ENCODE measurements at regions not wholly inside any gene's neighbourhood (a gene's known extent, or its start where the extent isn't known, plus 50 kb on each side); places are given as distances from the start of the nearest gene placed in this dataset.

DNA sequence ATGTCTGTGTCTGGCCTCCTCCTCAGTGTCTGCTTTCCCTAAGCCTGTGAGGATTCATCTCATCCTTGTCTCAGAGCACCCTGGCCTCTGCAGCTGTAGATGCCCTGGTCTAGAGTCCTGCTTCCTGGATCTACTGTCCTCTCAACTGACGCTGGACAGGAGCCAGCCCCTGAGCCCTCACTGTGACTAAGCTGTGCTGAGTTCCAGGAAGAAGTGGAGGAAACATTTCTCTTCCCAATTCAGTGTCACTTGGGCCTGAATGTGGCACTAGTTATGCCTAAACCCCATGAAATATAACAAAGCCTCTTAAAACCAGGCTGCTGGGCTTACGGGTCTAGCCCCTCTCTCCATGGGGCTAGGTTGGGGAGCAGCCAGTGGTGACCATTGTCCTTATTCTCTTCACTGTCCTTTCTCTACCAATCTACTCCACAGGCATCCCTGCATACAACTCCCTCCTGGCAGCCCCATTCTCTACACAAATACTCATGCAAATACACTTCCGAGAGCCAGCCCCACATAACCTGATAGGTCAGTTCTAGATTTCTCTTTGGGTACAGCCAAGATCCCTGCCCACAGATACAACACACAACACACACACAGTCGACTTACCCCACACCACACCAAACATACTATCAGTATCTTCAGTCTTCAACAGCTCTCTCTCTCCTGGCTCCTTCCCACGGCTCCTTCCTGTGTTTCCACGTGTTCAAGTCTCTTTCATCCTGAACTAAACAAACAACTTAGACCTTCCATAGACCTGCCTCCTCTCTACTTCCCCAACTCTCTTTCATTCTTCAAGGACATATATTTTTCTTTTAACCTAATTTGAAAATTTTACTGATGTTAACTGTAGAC, 220.8 kb downstream of the SNX18 start:
- Histone ChIP-seq H3K9me3 (ENCODE audit: control insufficient read depth in 1 of 2, low read length in 2 of 2) (no peaks in the 10 kb centered on the region), H3K4me1 (ENCODE audit: control insufficient read depth in 1 of 2, insufficient read depth in 2 of 2, low read length in 2 of 2) (no peaks in the 10 kb centered on the region), H3K27me3 (ENCODE audit: low read depth, low read length) (no peaks in the 10 kb centered on the region), H3K4me3 (ENCODE audit: low read depth in 1 of 2, low read length in 2 of 2) (no peak overlapping the region), H3K27ac (ENCODE audit: low read length) (no peak overlapping the region), H3K36me3 (ENCODE audit: control insufficient read depth in 1 of 2, insufficient read depth in 2 of 2, low read length in 2 of 2) (no peaks in the 10 kb centered on the region)

DNA sequence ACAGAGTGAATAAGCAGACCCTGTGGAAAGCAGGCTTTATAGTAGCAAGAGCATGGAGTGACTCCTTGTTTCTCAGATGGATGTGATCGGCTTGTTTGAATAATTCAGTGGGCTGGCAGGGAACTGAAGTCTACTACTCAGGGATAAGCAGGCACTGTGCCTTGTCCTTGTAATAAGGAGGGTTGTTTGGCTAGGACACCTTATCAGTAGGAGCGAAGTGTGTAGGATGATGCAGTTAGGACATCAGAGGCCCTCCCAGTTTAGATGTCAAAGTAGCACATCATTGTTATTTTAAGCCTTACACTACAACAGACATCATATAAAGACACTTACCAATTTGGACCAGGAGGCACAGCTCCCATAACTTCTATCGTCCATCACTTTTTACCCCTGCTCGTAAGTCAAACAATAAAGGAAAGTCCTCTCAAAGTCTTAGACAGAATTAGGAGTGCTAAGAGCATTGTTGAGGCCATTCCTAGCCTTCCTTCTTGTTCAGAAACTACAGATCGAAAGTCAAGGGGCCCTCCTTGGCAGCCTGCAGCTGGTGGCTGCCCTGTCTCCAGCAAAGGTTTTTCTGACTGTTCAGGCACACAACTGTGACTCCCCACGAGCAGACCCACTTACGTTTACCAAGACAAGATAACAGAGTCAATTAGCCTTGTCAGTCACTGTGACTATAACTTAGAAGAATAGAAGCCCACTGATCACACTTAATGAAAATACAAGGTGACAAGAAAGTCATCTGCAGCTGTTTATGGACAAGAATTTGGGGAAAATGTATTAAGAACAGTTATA, 218.6 kb downstream of the SNX18 start:
- no peaks in the 10 kb centered on the region for H3K9me3 ChIP-seq (ENCODE audit: control insufficient read depth in 1 of 2, low read length in 2 of 2)
- H3K27ac ChIP-seq (ENCODE audit: low read length) = no peak overlapping the region

DNA sequence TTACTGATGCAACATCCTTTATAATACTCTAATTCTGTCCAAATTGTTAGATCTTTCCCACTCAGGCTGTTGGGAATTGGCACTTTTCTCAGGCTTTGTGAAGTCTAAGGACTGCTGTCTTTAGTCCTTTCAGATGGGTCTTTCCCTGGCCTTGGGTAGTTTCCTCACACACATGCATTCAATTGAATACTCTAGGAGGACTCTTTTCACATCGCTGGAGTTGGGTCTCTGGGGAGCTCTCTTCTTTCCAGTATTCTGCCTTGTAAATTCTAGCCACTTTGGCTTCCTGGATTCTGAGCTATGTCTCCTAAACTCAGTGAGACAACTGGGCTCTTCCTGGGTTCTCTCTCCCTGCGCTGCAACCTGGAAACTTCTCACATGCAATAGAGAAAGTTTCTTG, 215.5 kb downstream of the SNX18 start:
- no peaks in the 10 kb centered on the region for H3K4me1 ChIP-seq (ENCODE audit: control insufficient read depth in 1 of 2, insufficient read depth in 2 of 2, low read length in 2 of 2)
- no peaks in the 10 kb centered on the region for H3K27me3 ChIP-seq (ENCODE audit: low read depth, low read length)
- no peak overlapping the region for H3K27ac ChIP-seq (ENCODE audit: low read length)
- H3K9me3 ChIP-seq (ENCODE audit: control insufficient read depth in 1 of 2, low read length in 2 of 2) = no peaks in the 10 kb centered on the region
- no peak overlapping the region for H3K4me3 ChIP-seq (ENCODE audit: low read depth in 1 of 2, low read length in 2 of 2)
- no peaks in the 10 kb centered on the region for H3K36me3 ChIP-seq (ENCODE audit: control insufficient read depth in 1 of 2, insufficient read depth in 2 of 2, low read length in 2 of 2)

More for the DNA sequence above, 218.6 kb downstream of the SNX18 start:
- Histone ChIP-seq H3K36me3 (ENCODE audit: control insufficient read depth in 1 of 2, insufficient read depth in 2 of 2, low read length in 2 of 2) (no peaks in the 10 kb centered on the region), H3K27me3 (ENCODE audit: low read depth, low read length) (no peaks in the 10 kb centered on the region), H3K4me1 (ENCODE audit: control insufficient read depth in 1 of 2, insufficient read depth in 2 of 2, low read length in 2 of 2) (no peaks in the 10 kb centered on the region), H3K4me3 (ENCODE audit: low read depth in 1 of 2, low read length in 2 of 2) (no peak overlapping the region)

DNA sequence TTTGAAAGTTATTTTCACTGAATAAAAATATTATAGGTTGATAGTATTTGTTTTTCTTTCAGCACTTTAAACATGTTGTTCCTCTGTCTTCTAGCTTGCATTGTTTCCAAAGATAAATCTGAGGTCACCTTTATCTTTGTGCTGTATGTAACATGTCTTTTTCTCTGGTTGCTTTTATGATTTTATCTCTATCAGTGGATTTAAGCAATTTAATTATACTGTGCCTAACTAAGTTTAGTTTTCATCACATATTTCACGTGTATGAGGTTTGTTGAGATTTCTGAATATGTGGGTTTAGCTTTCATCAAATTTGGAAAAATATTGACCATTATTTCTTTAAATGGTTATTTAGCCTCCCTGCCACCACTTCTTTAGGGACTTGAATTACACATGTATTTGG, 214.5 kb downstream of the SNX18 start:
- H3K27me3 ChIP-seq (ENCODE audit: low read depth, low read length) = no peaks in the 10 kb centered on the region
- H3K27ac ChIP-seq (ENCODE audit: low read length) = no peak overlapping the region
- H3K4me1 ChIP-seq (ENCODE audit: control insufficient read depth in 1 of 2, insufficient read depth in 2 of 2, low read length in 2 of 2) = no peaks in the 10 kb centered on the region
- H3K4me3 ChIP-seq (ENCODE audit: low read depth in 1 of 2, low read length in 2 of 2) = no peak overlapping the region
- H3K36me3 ChIP-seq (ENCODE audit: control insufficient read depth in 1 of 2, insufficient read depth in 2 of 2, low read length in 2 of 2) = no peaks in the 10 kb centered on the region
- no peaks in the 10 kb centered on the region for H3K9me3 ChIP-seq (ENCODE audit: control insufficient read depth in 1 of 2, low read length in 2 of 2)

DNA sequence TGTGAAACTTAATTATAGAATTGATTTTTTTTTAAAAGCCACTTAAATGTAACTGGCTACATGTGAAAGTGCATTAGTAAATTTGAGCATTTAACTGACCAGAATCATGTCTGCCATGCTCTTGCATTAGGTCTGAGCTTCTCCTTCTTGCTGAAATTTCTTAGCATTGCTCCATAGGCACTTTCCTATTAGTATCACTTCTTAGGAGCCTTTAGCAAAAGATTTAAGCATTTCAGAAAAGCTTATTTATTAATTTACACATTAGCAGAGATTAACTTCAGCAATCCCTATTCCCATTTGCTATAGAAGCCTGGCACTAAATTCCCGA, 211.0 kb downstream of the SNX18 start:
- Histone ChIP-seq H3K27ac (ENCODE audit: low read length) (no peak overlapping the region), H3K4me3 (ENCODE audit: low read depth in 1 of 2, low read length in 2 of 2) (no peak overlapping the region), H3K27me3 (ENCODE audit: low read depth, low read length) (no peaks in the 10 kb centered on the region), H3K36me3 (ENCODE audit: control insufficient read depth in 1 of 2, insufficient read depth in 2 of 2, low read length in 2 of 2) (no peaks in the 10 kb centered on the region), H3K4me1 (ENCODE audit: control insufficient read depth in 1 of 2, insufficient read depth in 2 of 2, low read length in 2 of 2) (no peaks in the 10 kb centered on the region), H3K9me3 (ENCODE audit: control insufficient read depth in 1 of 2, low read length in 2 of 2) (no peaks in the 10 kb centered on the region)

DNA sequence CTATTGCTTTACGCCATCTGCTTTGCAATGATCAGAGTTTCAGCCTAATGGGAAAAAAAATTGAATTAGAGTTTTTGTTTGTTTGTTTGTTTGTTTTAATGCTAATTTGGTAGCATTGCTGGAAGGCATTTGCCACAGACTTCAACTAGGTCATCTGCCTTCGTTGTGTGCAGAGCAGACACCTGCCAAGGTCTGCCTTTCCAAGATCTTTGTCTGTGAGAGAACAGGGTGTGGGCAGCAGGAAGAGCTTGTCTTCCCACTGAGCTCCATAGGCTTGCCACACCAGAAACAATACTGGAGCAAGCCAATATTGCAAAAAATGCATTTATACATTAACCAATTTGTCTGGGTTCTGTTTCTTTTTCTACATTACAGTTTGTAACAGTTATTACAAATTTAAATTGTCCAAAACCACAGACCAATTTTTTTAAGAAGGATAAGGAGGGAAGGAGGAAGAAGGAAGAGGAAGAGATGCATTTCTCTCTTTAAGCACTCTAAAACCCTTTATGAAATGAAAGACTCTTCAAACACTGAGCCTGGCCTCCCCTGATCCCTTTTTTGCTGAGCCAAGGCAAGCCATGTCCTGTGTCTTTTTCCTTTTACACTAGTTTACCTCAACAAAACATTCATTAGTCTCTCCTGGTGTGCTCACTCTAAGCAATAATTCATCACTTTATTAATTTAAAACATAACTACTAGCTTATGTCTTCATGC, 210.5 kb downstream of the SNX18 start:
- Histone ChIP-seq H3K27ac (ENCODE audit: low read length) (no peak overlapping the region), H3K4me3 (ENCODE audit: low read depth in 1 of 2, low read length in 2 of 2) (no peak overlapping the region), H3K36me3 (ENCODE audit: control insufficient read depth in 1 of 2, insufficient read depth in 2 of 2, low read length in 2 of 2) (no peaks in the 10 kb centered on the region), H3K4me1 (ENCODE audit: control insufficient read depth in 1 of 2, insufficient read depth in 2 of 2, low read length in 2 of 2) (no peaks in the 10 kb centered on the region), H3K9me3 (ENCODE audit: control insufficient read depth in 1 of 2, low read length in 2 of 2) (no peaks in the 10 kb centered on the region), H3K27me3 (ENCODE audit: low read depth, low read length) (no peaks in the 10 kb centered on the region)

DNA sequence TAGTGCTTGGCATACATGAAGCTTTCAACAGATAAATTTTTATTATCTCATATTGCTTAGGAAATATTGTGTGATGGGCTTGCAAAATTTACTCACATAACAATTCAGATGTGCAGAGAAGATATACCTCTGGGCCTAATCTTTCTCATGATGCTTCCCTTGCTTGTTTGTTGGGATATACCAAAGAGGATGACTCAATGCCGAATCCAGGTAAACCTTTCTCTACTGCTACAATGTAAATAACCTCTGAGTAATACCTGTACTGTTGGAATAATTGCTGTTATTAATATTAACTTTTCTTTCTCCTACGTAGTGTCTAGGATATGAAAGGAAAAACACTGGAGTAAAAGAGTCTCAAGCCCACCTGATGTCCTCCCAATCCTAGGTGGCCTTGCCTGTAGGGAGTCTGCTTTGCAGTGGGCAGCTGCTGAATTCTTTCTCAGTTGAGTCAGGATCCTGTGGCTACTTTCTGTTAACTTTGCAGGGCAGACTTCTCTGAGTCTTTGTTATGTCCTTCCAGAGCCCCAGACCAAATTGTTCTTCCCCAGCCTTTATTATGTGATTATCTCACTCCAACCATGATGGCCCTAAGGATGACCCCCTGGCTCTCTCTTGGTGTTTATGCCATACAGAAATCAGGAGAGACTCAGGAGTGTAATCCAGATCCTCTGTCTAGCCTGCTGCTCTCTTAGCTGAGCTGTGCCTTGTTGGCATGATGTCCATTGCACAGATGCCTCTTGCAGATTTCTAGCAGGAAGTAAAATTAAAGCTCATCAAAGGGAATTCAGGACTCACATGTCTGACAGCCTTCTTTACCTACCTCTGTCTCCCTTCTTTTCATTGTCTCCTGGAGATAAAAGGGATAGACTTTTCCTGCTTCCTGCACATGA, 208.1 kb downstream of the SNX18 start:
- Histone ChIP-seq H3K4me1 (ENCODE audit: control insufficient read depth in 1 of 2, insufficient read depth in 2 of 2, low read length in 2 of 2) (no peaks in the 10 kb centered on the region), H3K9me3 (ENCODE audit: control insufficient read depth in 1 of 2, low read length in 2 of 2) (no peaks in the 10 kb centered on the region), H3K27me3 (ENCODE audit: low read depth, low read length) (no peaks in the 10 kb centered on the region), H3K27ac (ENCODE audit: low read length) (no peak overlapping the region), H3K4me3 (ENCODE audit: low read depth in 1 of 2, low read length in 2 of 2) (no peak overlapping the region), H3K36me3 (ENCODE audit: control insufficient read depth in 1 of 2, insufficient read depth in 2 of 2, low read length in 2 of 2) (no peaks in the 10 kb centered on the region)

DNA sequence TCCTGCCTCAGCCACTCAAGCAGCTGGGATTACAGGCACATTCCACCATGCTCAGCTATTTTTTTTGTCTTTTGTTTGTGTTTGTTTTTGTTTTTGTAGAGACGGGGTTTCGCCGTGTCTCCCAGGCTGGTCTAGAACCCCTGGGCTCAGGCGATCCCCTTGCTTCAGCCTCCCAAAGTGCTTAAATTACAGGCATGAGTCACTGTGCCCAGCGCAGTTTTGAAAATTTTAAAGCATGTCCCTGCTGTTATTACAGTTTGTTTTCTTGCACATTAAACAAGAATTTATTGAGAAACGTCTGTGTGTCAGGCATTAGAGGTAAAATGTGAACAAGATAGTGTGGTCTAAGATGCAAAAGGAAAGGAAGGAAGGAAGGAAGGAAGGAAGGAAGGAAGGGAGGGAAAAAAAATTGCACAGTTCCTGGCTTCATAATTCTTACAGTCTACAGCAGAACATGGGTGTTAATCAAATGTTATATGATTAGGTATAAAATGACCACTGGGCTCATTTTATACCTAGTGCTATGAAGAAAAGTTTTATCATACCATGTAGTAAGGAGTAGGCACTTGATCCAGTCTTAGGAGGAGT, 205.4 kb downstream of the SNX18 start:
- Histone ChIP-seq H3K27ac (ENCODE audit: low read length) (no peak overlapping the region), H3K4me1 (ENCODE audit: control insufficient read depth in 1 of 2, insufficient read depth in 2 of 2, low read length in 2 of 2) (peaks cover 10 to 12% of the 10 kb centered on the region in 2 donors), H3K4me3 (ENCODE audit: low read depth in 1 of 2, low read length in 2 of 2) (no peak overlapping the region), H3K27me3 (ENCODE audit: low read depth, low read length) (no peaks in the 10 kb centered on the region), H3K9me3 (ENCODE audit: control insufficient read depth in 1 of 2, low read length in 2 of 2) (no peaks in the 10 kb centered on the region), H3K36me3 (ENCODE audit: control insufficient read depth in 1 of 2, insufficient read depth in 2 of 2, low read length in 2 of 2) (no peaks in the 10 kb centered on the region)

DNA sequence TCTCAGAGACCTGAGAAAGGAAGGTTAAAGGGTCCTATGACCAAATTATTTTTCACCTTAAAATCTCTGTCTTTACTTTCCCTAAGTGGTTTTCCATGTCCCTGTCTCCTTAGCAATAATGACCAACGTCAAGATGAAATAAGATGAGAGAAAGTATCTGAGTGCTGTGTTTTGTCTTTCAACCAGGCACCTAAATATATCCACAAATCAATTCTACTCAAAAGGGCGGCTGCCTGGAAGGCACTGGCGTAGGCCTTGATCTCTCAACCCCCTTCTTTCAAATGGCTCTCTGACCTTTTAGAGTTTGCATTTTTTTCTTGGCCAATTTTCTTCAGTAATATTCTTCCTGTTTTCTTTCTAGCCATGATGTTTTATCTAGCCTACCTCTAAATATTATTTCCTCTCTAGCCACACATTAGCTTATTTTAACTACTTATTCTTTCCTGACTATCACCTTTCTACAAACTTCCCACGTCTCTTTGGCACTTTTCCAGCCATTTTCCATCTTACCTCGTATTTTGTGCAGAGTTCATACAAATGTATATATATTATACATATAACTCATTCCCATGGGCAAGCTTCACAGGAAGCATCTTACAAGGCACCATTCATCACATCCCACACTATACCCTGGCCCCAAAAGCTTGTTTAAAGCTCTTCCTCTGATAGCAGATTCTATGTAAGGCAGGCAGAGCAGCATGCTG, 204.5 kb downstream of the SNX18 start:
- Histone ChIP-seq H3K9me3 (ENCODE audit: control insufficient read depth in 1 of 2, low read length in 2 of 2) (no peaks in the 10 kb centered on the region), H3K4me3 (ENCODE audit: low read depth in 1 of 2, low read length in 2 of 2) (no peak overlapping the region), H3K27ac (ENCODE audit: low read length) (no peak overlapping the region), H3K4me1 (ENCODE audit: control insufficient read depth in 1 of 2, insufficient read depth in 2 of 2, low read length in 2 of 2) (peaks cover 10 to 12% of the 10 kb centered on the region in 2 donors), H3K36me3 (ENCODE audit: control insufficient read depth in 1 of 2, insufficient read depth in 2 of 2, low read length in 2 of 2) (no peaks in the 10 kb centered on the region), H3K27me3 (ENCODE audit: low read depth, low read length) (no peaks in the 10 kb centered on the region)

DNA sequence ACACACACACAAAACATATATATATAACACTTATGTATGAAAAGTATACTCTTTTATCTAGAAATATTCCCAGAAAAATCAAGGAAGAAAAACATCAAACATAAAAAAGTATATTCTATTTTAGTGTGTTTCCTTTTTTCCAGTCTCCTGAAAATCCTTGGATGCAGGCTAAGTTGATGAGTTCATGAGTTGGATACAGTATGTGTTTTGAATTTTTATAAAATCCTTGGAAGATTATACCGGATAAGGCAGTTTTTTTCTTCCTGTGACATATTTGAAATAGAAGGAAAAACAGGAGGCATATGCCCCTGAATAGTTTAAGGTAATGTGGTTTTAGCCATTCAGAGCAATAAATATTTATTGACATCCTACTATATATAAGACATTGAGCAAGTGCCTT, 203.6 kb downstream of the SNX18 start:
- no peak overlapping the region for H3K27ac ChIP-seq (ENCODE audit: low read length)
- H3K4me1 ChIP-seq (ENCODE audit: control insufficient read depth in 1 of 2, insufficient read depth in 2 of 2, low read length in 2 of 2) = peaks cover 10 to 12% of the 10 kb centered on the region in 2 donors
- no peaks in the 10 kb centered on the region for H3K9me3 ChIP-seq (ENCODE audit: control insufficient read depth in 1 of 2, low read length in 2 of 2)
- no peak overlapping the region for H3K4me3 ChIP-seq (ENCODE audit: low read depth in 1 of 2, low read length in 2 of 2)
- no peaks in the 10 kb centered on the region for H3K36me3 ChIP-seq (ENCODE audit: control insufficient read depth in 1 of 2, insufficient read depth in 2 of 2, low read length in 2 of 2)
- H3K27me3 ChIP-seq (ENCODE audit: low read depth, low read length) = no peaks in the 10 kb centered on the region
